ENCODE measurements at regions not wholly inside any gene's neighbourhood (a gene's known extent, or its start where the extent isn't known, plus 50 kb on each side); places are given as distances from the start of the nearest gene placed in this dataset.

DNA sequence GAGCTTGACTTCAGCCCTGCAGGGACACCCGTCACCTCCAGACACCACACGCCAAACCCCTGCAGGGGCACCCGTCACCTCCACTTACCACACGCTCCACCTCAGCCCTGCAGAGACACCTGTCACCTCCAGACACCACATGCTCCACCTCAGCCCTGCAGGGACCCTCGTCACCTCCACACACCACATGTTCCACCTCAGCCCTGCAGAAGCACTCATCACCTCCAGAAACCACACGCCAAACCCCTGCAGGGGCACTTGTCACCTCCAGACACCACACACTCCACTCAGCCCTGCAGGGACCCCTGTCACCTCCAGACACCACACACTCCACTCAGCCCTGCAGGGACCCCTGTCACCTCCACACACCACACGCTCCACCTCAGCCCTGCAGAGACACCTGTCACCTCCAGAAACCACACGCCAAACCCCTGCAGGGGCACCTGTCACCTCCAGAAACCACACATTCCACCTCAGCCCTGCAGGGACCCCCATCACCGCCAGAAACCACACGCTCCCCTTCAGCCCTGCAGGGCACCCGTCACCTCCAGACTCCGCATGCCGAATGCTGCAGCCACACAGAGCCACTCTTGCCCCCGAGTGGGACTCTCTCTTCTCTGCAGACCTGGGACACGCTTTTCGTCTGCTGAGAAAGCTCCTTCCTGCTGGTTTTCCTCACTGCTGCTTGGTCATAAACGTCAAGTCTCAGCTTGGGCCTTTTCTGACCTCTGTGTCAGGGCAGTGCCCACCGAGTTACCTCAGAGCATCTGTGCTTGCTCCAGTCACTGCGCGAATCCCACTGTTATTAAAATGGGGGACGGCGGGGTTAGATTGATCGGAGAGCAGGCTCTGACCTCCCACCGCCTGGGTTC is 77.5 kb upstream of the SALL3 start:
- H3K4me2 ChIP-seq (ENCODE audit: low read length), result no peak overlapping the region
- H3K36me3 ChIP-seq (replicated peaks; ENCODE audit: low read depth, low read length), result no peaks in the 10 kb centered on the region
- no peaks in the 10 kb centered on the region for H3K9me3 ChIP-seq (ENCODE audit: insufficient read depth, low read length)
- H3K79me2 ChIP-seq (ENCODE audit: low read length), result no peaks in the 10 kb centered on the region
- no peaks in the 10 kb centered on the region for H4K20me1 ChIP-seq (ENCODE audit: insufficient read depth, low read length)
- TF ChIP-seq, protein P1, sequence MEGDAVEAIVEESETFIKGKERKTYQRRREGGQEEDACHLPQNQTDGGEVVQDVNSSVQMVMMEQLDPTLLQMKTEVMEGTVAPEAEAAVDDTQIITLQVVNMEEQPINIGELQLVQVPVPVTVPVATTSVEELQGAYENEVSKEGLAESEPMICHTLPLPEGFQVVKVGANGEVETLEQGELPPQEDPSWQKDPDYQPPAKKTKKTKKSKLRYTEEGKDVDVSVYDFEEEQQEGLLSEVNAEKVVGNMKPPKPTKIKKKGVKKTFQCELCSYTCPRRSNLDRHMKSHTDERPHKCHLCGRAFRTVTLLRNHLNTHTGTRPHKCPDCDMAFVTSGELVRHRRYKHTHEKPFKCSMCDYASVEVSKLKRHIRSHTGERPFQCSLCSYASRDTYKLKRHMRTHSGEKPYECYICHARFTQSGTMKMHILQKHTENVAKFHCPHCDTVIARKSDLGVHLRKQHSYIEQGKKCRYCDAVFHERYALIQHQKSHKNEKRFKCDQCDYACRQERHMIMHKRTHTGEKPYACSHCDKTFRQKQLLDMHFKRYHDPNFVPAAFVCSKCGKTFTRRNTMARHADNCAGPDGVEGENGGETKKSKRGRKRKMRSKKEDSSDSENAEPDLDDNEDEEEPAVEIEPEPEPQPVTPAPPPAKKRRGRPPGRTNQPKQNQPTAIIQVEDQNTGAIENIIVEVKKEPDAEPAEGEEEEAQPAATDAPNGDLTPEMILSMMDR (IDR thresholded peaks at IDR 0.05; ENCODE audit: low read depth, low read length), result no peak
- TF ChIP-seq EZH2phosphoT487 (IDR thresholded peaks at IDR 0.05; ENCODE audit: low read depth), result no peak
- H3K4me1 ChIP-seq (ENCODE audit: low read length), result no peaks in the 10 kb centered on the region
- H2AFZ ChIP-seq (ENCODE audit: low read depth, low read length), result no peak overlapping the region
- H3K9ac ChIP-seq (ENCODE audit: low read length), result no peak overlapping the region
- H3K27ac ChIP-seq (ENCODE audit: low read length), result no peak overlapping the region
- H3K27me3 ChIP-seq (ENCODE audit: low read depth, low read length), result no peaks in the 10 kb centered on the region
- no peak overlapping the region for H3K4me3 ChIP-seq (ENCODE audit: low read length)

DNA sequence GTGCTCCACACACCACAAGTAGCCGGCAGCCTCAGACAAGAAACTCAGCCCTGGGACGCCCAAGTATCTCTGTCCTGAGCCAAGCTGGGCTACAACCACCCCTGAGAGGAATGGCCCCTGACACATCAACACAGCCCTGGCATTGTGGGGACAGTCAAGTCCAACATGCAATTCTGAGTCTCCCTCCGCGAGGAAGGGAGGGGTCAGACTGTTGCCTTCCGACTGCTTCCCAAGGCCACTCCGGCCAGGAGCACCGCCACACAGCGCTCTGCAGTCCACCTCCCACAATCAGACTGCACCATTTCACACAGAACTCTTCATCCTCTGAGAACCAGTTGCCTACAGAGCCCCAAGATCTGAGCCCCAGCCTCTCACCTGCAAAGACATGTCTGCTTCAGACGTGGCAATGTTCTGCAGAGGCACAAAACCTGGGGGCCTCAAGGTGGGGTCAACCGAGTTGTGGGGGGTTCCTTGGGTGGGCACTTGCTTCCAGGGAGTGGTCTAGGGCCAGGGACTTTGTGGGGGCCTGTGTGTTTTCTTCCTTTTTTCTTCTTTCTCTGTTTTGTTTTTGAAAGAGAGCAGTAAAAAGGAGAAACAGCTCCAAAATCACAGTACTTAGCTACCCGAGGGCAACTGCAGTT is 76.7 kb upstream of the SALL3 start:
- no peaks in the 10 kb centered on the region for H3K9me3 ChIP-seq (ENCODE audit: insufficient read depth, low read length)
- no peaks in the 10 kb centered on the region for H3K4me1 ChIP-seq (ENCODE audit: low read length)
- no peaks in the 10 kb centered on the region for H3K27me3 ChIP-seq (ENCODE audit: low read depth, low read length)
- H3K4me2 ChIP-seq (ENCODE audit: low read length), result no peak overlapping the region
- no peak overlapping the region for H3K4me3 ChIP-seq (ENCODE audit: low read length)
- TF ChIP-seq, protein P1 (IDR thresholded peaks at IDR 0.05; ENCODE audit: low read depth, low read length), result no peak
- TF ChIP-seq EZH2phosphoT487 (IDR thresholded peaks at IDR 0.05; ENCODE audit: low read depth), result no peak
- H3K27ac ChIP-seq (ENCODE audit: low read length), result no peak overlapping the region
- no peaks in the 10 kb centered on the region for H4K20me1 ChIP-seq (ENCODE audit: insufficient read depth, low read length)
- H2AFZ ChIP-seq (ENCODE audit: low read depth, low read length), result no peak overlapping the region
- no peak overlapping the region for H3K9ac ChIP-seq (ENCODE audit: low read length)
- H3K79me2 ChIP-seq (ENCODE audit: low read length), result no peaks in the 10 kb centered on the region
- no peaks in the 10 kb centered on the region for H3K36me3 ChIP-seq (replicated peaks; ENCODE audit: low read depth, low read length)

DNA sequence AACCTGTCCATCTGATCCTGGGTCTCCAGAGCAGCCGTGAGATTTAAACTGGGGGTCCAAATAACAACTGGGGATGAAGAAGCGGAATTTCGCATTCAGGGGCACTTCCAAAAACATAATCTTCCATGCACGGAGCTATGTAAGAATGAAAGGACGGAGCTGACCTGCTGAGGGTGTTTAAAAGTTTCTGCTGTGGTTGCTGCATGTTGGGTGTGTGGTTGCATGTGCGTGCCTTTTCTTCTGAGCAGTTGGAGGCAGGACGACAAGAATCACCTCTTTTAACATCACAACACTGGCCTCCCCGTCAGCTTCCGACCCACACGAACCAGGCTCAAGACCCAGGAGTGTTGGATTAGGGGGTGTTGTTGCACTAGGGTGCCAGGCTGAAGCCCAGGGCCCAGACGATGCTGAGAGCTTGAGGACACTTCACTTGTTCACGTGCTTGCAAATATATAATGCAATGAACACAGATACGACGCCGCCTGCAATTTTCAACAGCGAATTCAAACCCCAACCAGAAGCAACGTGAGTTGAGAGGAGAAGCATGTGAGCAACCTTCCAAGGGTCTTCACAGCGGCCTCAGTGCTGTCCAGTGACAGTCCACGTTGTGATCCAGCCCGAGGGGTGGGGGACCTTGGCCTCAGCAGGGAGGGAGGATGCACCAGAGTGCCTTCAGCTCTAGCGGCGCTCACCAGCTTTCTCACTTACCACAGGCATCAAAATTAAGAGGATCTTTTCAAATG is 76.0 kb upstream of the SALL3 start:
- H3K27me3 ChIP-seq (ENCODE audit: low read depth, low read length), result no peaks in the 10 kb centered on the region
- no peak overlapping the region for H3K4me2 ChIP-seq (ENCODE audit: low read length)
- no peaks in the 10 kb centered on the region for H3K9me3 ChIP-seq (ENCODE audit: insufficient read depth, low read length)
- no peaks in the 10 kb centered on the region for H4K20me1 ChIP-seq (ENCODE audit: insufficient read depth, low read length)
- no peaks in the 10 kb centered on the region for H3K4me1 ChIP-seq (ENCODE audit: low read length)
- no peak overlapping the region for H3K9ac ChIP-seq (ENCODE audit: low read length)
- H3K27ac ChIP-seq (ENCODE audit: low read length), result no peak overlapping the region
- H3K36me3 ChIP-seq (replicated peaks; ENCODE audit: low read depth, low read length), result no peaks in the 10 kb centered on the region
- H3K4me3 ChIP-seq (ENCODE audit: low read length), result no peak overlapping the region
- H3K79me2 ChIP-seq (ENCODE audit: low read length), result no peaks in the 10 kb centered on the region
- H2AFZ ChIP-seq (ENCODE audit: low read depth, low read length), result no peak overlapping the region
- TF ChIP-seq, protein P1 (IDR thresholded peaks at IDR 0.05; ENCODE audit: low read depth, low read length), result no peak
- TF ChIP-seq EZH2phosphoT487 (IDR thresholded peaks at IDR 0.05; ENCODE audit: low read depth), result no peak

DNA sequence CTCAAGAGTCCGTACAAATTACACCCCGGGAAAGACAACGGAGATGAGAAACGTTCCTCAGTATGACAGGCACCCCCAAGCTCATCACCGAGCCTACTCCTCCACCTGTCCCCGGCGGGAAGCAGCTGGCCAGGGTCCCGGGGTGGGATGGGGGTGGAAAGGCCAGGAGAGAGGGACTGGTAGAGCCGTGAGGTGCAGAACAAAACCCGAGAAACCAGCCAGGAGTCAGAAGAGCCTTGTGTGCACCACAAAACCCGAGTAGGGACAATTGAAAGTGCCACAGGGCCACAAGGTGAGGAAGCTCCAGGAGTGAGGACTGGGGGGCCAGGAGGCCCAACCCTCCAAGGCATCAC is 75.5 kb upstream of the SALL3 start:
- no peaks in the 10 kb centered on the region for H3K27me3 ChIP-seq (ENCODE audit: low read depth, low read length)
- no peak overlapping the region for H2AFZ ChIP-seq (ENCODE audit: low read depth, low read length)
- H3K4me3 ChIP-seq (ENCODE audit: low read length), result no peak overlapping the region
- H3K9ac ChIP-seq (ENCODE audit: low read length), result no peak overlapping the region
- H3K79me2 ChIP-seq (ENCODE audit: low read length), result no peaks in the 10 kb centered on the region
- no peak overlapping the region for H3K27ac ChIP-seq (ENCODE audit: low read length)
- no peak overlapping the region for H3K4me2 ChIP-seq (ENCODE audit: low read length)
- no peaks in the 10 kb centered on the region for H4K20me1 ChIP-seq (ENCODE audit: insufficient read depth, low read length)
- H3K9me3 ChIP-seq (ENCODE audit: insufficient read depth, low read length), result no peaks in the 10 kb centered on the region
- H3K4me1 ChIP-seq (ENCODE audit: low read length), result no peaks in the 10 kb centered on the region
- H3K36me3 ChIP-seq (replicated peaks; ENCODE audit: low read depth, low read length), result no peaks in the 10 kb centered on the region
- TF ChIP-seq, protein P1 (IDR thresholded peaks at IDR 0.05; ENCODE audit: low read depth, low read length), result no peak
